Hematopoietic multipotent progenitor cell treated with erythropoietin and hydrocortisone succinate and interleukin-3 and kit ligand, for 8 days (in vitro differentiated cells): ENCODE measurements at regions not wholly inside any gene's neighbourhood (a gene's known extent, or its start where the extent isn't known, plus 50 kb on each side); places are given as distances from the start of the nearest gene placed in this dataset.
A peak's percentile ranks its signal among the peaks of the same experiment; 100 is the strongest.
"Not testable (repeated sequence)": the region's sequence is repeated elsewhere in the genome, so short reads cannot be mapped to it uniquely, and the experiment has no call there.

Experiments
- DNase-seq: peaks from one replicate; pipeline ENCODE4 v3.0.0-alpha.2; 2015

GRCh38 chr6:112939563-112939962, 592.4 kb downstream of the RFPL4B start:
- no peak for DNase-seq

DNA sequence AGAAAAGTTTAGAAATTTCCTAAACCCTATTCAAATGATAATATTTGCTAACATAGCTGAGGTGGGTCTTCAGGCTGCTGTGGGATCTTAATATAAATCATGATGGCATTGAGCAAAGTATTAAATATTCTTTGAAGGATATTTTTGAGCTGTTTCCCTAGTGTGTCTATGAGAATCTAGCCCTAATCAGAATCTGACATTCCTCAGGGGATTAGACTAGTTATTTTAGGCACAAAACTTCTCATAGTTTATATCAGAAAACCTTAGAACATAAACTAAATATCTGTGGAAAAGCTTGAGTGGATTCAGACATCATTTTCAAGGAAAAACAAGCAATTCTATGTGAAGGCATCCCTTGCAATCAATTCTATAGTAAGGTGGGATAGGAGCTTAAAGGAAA, 594.5 kb downstream of the RFPL4B start:
- no peak for DNase-seq

DNA sequence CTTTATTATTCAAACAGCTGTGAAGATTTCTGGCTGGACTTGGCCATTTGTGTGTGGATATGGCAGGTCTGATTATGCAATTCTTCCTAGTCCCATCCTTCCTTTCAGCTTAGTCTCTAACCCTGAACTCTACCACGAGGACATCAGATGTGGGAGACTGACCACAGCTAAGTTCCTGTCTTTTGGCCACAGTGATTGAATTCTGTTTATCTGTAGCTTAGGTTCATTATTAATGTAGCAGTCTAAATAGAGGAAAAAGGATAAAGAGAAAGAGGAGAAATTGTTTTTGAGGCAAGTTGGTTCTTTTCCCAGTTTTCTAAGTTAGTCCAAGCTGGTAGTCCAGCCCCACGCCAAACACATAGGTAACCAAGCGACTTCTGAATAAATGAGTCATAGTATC, 598.9 kb downstream of the RFPL4B start:
- DNase-seq: no peak

DNA sequence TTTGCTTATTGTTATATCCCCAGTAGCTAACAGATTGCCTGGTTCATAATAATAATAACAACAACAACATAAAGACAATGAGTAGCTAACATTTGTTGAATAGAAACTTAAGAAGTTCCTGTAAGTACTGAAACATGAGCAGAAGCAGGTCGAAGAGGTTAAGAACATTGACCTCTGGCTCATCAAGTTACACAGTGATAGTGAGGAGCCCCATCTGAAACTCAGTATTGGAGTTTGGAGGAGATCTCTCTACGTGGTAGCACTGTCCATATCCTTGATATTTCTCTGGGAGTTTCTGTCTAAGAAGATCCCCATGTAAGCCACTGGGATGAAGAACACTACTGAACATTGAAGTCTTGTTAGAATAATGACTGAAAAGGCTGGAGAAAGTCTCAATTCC, 600.4 kb downstream of the RFPL4B start:
- DNase-seq: no peak

DNA sequence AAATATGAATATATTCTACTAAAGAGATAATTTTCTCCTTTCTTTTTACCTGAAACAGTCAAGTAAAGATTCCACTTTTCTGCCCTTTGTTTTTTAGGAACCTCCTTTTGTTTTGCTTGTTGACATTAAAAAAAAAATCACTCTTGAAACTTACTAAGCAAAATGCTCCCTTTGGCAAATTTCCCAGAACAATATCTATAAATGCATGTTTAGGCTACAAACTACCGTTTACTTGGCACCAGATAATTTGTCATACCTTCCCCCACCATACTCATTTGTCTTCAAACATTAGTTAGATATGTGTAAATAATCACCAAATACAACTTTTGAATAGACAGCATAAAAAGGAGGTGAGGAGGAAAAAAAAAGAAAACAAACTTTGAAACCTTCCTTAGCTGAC, 604.7 kb downstream of the RFPL4B start:
- peak; percentile 87 for DNase-seq

GRCh38 chr6:112955743-112956142, 608.6 kb downstream of the RFPL4B start:
- DNase-seq: not testable (repeated sequence)

GRCh38 chr6:112956696-112957535, 609.8 kb downstream of the RFPL4B start:
- DNase-seq: peak; percentile 55

DNA sequence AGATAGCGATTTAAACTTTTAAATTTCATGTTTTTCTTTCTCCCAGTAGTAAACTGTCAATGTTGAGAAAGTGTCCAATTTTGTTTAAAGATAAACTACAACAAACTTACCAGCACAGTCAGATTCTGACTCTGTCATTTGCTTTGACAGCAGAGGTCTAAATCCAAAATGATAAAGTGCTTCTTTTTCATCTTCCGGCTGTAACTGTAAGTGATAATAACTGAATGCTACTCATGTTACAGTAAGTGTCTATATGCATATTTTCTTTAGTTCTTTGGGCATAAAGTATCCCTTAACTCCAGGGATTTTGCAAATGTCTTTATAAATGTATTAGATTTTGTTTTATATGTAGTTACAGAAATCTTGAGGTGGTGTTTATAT, 610.4 kb downstream of the RFPL4B start:
- DNase-seq: no peak

- DNase-seq: not testable (repeated sequence)
Measured at GRCh38 chr6:112960130-112960529, 613.0 kb downstream of the RFPL4B start.

GRCh38 chr6:112967974-112968373, 620.8 kb downstream of the RFPL4B start:
- no peak for DNase-seq

- DNase-seq: no peak
Measured at GRCh38 chr6:112971651-112972050, 624.5 kb downstream of the RFPL4B start.

DNA sequence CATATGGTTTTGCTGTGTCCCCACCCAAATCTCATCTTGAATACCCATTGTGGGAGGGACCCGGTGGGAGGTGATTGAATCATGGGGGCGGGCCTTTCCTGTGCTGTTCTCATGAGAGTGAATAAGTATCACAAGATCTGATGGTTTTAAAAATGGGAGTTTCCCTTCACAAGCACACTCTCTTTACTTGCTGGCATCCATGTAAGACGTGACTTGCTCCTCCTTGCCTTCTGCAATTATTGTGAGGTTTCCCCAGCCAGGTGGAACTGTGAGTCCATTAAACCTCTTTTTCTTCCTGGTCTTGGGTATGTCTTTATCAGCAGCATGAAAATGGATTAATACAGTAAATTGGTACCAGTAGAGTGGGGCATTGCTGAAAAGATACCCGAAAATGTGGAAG, 627.8 kb downstream of the RFPL4B start:
- DNase-seq: not testable (repeated sequence)

DNA sequence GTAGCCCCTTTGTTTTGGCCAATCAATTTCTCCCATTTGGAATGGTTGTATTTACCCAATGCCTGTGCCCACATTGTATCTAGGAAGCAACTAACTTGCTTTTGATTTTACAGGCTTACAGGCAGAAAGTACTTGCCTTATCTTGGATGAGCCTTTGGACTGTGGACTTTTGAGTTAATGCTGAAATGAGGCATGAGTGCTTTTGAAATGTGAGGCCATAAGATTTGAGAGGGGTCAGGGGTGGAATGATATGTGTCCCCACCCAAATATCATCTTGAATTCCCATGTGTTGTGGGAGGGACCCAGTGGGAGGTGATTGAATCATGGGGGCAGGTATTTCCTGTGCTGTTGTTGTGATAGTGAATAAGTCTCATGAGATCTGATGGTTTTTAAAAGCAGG, 629.4 kb downstream of the RFPL4B start:
- DNase-seq: not testable (repeated sequence)

- no peak for DNase-seq
Measured at GRCh38 chr6:112979830-112980229, 632.7 kb downstream of the RFPL4B start.

DNA sequence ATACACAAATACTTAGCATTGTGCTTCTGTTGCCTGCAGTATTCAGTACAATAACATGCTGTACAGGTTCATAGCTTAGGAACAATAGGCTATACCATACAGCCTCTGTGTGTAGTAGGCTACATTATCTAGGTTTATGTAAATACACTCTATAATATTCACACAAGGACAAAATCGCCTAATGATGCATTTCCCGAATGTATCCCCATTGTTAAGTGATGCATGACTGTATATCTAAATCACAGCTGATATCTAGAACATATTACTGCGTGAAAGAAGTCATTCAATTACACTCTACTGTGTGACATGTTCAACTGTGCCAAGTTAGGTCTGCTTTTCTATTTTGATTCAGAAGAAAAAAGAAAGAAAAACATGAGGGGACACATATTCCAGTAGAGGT, 633.5 kb downstream of the RFPL4B start:
- no peak for DNase-seq

DNA sequence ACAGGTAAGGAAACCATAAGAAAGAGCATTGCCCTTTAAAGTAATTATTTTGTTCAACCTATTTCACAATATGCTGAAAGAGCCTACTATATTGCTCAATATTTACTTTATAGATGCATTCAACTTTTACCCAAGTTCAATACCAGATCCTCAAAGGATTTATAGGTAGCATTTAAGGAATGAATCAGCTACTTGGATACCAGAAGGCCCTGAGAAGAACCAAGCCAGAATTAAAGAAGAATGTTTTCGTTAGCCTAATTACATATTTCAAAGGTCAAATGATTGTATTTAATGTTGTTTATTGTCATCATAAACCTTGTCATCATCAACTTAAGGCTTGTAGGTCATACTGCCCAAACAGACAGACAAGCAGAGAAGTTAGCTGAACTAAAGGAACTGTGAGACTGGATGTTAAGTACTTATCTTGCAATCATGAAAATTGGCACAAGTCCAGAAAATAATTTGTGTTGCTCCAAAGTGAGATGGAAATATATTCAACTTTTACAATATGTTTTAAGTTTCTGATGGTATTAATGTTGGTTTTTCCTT, 636.7 kb downstream of the RFPL4B start:
- no peak for DNase-seq

GRCh38 chr6:112984899-112985298, 637.8 kb downstream of the RFPL4B start:
- DNase-seq: no peak

GRCh38 chr6:112986321-112986720, 639.2 kb downstream of the RFPL4B start:
- DNase-seq: no peak

GRCh38 chr6:112988748-112989147, 641.6 kb downstream of the RFPL4B start:
- DNase-seq: no peak

DNA sequence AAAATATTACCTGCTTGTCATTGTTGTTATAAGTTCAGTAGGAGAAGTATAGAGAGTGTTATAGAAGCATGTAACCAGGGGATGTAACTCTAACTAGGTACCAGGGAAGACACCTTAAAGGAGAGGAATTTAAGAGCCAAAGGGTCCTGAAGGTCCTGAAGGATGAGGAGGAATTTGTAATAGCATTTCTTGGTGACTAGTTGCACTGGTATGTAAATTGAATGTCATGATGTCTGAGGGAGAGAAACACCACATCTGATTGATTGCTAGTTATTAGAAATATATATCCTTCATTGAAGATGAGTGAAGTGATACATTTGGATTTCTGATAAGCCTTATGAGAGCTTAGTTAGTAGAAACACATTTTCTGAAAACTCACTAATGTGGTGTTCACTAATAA, 643.8 kb downstream of the RFPL4B start:
- DNase-seq: no peak

GRCh38 chr6:112991912-112992311, 644.8 kb downstream of the RFPL4B start:
- DNase-seq: no peak

GRCh38 chr6:112997421-112998085, 650.4 kb downstream of the RFPL4B start:
- no peak for DNase-seq

DNA sequence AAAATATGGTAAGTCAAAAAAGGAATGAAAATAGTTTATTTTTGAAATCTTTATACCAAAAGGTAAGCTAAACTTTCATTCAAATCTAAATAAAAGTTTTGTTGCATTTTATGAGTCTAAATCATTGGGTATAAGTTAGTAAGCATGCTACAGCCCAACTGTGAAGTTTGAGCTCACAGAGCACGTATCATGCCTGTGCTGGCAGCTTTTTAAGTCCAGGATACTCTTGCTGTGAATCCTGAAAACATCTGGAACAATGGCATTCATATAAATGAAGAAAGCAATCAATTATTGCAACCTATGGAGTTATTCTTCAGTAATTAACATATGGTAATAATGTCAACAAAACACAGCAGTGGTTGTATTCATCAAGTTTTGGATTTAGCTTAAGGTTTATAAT, 656.9 kb downstream of the RFPL4B start:
- no peak for DNase-seq
